GM12873 (cell line): ENCODE measurements at regions not wholly inside any gene's neighbourhood (a gene's known extent, or its start where the extent isn't known, plus 50 kb on each side); places are given as distances from the start of the nearest gene placed in this dataset.

Experiments used
- CTCF ChIP-seq: IDR thresholded peaks from 2 replicates; pipeline ENCODE4 v1.5.1; 2012; ENCODE audit warnings: low read depth, mild to moderate bottlenecking, moderate library complexity, low read length, control low read depth; ENCODE audit not compliant: insufficient read depth; ENCODE audit errors: missing control alignments

- TF ChIP-seq CTCF = no peak
Measured at GRCh38 chr5:4880304-4880741, 259.8 kb upstream of the ADAMTS16 start.

GRCh38 chr5:4881366-4882002, 258.6 kb upstream of the ADAMTS16 start:
- no peak for TF ChIP-seq CTCF

- TF ChIP-seq CTCF = no peak
Measured at GRCh38 chr5:4882186-4882585, 257.9 kb upstream of the ADAMTS16 start.

GRCh38 chr5:4883360-4883759, 256.8 kb upstream of the ADAMTS16 start:
- no peak for TF ChIP-seq CTCF

- TF ChIP-seq CTCF = no peak
Measured at GRCh38 chr5:4893063-4893744, 246.9 kb upstream of the ADAMTS16 start.

- no peak for TF ChIP-seq CTCF
Measured at GRCh38 chr5:4896328-4896727, 243.8 kb upstream of the ADAMTS16 start.

GRCh38 chr5:4901305-4901811, 238.8 kb upstream of the ADAMTS16 start:
- no peak for TF ChIP-seq CTCF
